GM19328 (cell line): ENCODE measurements at regions not wholly inside any gene's neighbourhood (a gene's known extent, or its start where the extent isn't known, plus 50 kb on each side); places are given as distances from the start of the nearest gene placed in this dataset.
"Not testable (repeated sequence)": the region's sequence is repeated elsewhere in the genome, so short reads cannot be mapped to it uniquely, and the experiment has no call there.

ENCODE experiments used
- ATAC-seq: cut with Tn5 transposase; IDR thresholded peaks from one replicate; pipeline ENCODE4 v1.9.1; 2021; ENCODE audit warnings: mild to moderate bottlenecking, moderate library complexity; ENCODE audit not compliant: unreplicated experiment

DNA sequence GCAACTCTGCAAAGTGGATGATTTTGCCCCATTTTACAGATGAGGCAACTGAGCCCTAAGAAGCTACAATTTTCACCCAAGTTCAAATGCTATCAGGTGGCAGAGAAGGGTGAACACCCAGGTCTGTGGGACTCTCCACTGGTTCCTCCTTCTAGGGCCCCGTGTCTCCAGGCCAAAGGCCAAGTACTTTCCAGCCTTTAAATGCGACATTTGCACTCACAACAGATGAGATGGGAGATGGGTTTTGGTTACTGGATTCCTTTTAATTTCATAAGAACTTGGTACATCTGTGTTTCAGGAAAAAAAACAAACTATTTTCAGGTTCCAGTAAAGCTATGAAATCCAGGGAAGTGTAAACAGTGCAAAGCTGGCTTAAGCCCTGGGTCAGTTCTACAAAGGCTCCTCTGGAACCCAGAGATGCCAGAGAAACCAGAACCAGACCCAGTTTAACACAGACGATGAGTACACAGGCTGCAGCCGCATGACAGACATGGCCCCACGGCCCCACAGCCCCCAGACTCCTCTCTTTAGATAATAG is 361.7 kb downstream of the ANAPC1 start:
- no peak for ATAC-seq

DNA sequence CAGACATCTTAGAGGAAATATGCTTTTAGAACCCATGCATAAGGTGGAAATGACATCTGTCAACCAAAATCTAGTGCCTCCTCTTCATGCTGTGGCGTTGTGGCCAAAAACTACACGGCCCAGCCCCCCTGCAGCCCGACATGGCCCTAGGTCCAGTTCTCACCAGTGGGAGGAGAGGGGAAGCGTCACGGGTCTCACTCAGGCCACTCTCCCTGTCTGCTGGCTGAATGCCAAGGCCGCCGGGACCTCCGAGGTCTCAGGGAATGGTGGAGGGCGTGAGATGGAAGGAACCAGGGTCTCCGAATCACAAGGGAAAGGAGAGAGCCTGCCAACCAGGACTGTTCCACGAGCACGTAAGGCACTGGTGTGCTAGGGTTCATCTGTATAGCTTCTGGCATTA is 361.0 kb downstream of the ANAPC1 start:
- ATAC-seq, result no peak

DNA sequence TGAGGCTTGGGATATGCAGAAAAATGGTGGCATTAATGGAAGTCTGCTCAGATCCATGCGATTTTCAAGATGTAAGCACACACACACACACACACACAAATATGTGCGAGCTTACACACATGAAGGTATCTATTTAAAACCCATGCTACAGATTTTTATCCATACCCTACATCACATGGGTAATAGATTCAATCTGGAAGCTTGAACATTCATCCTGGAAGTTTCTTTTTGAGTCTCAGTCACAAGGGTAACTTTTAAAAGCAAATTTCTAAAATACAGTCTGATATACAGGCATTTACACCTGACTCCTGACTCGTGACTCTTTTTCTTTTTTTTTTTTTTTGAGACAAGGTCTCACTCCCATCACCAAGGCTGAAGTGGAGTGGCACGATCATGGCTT is 359.0 kb downstream of the ANAPC1 start:
- not testable (repeated sequence) for ATAC-seq

DNA sequence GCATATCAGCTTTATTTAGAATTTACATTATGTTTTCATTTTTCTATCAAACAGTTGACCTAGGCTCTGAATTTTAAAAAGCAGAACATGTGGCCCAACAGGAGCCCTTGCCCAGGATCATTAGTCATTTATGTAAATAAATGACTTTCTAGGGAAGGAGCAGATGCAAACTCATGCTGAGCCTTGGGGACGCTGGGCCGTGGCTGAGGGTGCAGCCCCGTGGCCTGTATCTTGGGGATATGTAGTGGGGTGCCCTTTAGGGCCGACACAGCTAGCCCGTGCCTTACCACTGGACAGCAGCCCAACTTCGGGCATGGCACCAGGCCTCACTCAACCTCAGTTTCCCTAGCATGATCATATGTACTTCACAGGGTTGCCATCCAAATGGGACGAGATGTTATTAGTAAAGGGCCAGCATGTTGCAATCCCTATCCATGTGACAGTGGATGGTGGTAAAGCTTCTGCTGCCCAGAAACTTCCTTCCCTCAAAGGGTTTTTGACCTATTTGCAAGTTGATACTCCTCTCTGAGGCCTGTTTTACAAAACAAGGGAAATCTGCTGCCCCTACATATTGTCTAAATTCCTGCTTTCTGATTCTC is 357.9 kb downstream of the ANAPC1 start:
- ATAC-seq, result not testable (repeated sequence)

DNA sequence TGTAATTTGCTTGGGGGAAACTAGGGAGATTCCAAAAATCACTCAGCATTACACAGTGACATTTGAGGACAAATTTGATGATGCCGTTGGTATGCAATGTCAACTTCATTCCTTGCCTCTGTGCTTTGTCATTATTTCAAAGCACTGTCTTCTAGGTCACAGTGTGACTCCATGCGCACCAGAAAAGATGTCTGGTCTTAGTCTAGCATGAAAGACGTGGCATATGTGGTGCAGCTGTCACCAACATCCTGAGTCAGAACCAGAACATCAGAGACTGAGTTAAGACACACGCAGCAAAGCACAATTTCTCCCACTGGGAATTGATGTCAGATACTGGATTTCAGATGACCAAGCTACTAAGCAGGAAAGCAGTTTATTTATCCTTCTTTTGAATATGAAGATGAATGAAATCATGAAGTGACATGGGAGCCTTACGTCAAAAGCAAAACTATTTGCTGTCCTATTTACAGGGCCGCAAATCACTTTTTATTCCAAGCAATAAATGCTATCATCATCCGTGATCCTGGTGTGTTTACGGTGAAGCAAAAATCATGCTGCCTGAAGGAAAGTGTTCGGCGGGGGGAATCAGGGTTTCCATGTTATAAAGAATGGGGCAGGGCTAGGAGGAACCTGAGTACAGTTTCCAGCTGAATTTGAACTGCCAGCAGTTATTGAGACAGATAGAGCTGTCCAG is 356.1 kb downstream of the ANAPC1 start:
- not testable (repeated sequence) for ATAC-seq

DNA sequence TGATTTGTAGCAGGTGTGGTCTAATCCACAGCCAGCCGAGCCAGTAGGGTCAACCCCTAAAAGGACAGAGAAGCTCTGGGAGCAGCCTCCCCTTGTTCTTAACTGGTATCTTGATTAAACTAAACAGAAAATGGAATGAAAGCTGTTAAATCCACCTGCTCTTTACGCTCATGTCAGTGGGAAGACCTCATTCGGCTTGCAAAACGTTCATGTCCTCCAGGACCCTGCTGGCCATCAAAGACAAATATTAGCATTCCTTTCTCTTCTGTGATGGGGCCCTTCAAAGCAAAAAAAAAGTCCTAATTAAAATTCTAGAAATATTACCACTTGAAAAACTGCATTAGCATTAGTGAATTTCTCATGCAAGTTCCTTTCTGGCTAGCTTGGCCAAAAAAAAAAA is 355.0 kb downstream of the ANAPC1 start:
- not testable (repeated sequence) for ATAC-seq

DNA sequence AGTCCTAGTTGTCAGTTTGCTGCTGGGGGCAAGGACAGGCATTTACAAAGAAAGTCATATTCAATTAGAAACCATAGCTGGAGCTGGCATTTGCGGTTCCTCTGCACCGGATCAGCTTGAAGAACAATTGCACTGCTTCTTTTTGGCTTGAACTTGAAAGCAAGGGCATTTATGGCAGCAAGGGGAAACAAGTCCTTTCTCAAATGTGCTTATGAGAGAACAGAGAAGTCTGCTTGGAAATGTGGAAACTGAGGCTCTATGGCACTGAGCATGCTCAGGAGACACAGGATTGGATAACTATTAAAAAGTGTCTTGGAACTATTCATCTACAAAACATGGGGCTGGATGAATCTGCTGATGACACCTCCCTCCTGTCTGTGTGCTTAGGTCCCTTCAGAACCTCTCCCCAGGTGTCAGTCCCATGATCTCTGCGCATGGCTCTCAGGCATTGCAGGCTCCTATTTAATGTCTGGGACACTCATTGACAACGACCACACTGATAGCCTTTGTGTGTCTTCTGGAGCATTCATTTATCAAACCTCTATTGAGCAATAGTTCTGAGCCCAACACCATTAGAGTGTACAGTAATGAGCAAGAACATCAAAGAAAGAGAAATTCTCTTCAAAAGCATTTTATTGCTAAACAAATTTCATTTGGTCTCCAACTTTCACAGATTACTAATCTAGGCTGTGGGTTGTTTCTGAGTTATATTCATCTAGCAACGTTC is 353.6 kb downstream of the ANAPC1 start:
- not testable (repeated sequence) for ATAC-seq

DNA sequence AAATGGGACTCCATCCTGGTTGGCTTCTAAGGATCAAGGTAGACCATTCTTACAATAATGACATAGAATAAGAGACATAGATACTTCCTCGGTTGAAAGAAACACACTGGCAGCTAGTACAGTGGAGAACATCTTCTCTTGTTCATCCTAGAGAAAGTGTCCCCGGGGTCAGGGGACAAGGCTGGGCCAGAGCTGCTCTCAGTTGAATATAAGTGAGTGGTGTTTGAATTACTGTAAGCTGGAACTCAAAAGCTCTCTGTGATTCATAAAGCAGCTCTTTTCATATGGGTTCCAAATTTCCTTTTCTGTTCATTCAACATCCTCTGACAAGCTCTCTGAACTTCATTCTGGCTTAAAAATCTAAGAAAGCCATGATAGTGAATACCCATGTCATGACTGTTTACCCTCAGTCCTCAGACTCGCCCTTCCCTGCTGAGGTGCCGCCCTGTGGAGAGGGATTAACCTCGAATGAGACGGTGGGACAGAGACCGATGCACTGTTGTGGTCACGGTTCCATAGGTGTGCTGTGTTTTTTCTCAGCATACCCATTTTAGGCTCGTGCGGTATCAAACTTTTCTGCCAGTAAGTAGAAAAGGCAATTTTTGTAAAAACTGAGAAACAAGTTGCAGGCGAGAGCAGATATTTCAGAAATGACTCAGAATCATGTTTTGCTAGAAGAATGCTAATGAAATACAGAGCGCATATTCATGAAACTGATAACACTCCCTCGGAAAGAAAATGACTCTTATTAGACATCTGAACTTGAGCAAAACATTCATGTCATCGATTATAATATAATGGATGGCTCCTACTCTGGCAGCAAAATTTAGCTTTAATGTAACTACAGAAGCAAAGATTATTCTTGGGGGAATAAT is 351.1 kb downstream of the ANAPC1 start:
- not testable (repeated sequence) for ATAC-seq

DNA sequence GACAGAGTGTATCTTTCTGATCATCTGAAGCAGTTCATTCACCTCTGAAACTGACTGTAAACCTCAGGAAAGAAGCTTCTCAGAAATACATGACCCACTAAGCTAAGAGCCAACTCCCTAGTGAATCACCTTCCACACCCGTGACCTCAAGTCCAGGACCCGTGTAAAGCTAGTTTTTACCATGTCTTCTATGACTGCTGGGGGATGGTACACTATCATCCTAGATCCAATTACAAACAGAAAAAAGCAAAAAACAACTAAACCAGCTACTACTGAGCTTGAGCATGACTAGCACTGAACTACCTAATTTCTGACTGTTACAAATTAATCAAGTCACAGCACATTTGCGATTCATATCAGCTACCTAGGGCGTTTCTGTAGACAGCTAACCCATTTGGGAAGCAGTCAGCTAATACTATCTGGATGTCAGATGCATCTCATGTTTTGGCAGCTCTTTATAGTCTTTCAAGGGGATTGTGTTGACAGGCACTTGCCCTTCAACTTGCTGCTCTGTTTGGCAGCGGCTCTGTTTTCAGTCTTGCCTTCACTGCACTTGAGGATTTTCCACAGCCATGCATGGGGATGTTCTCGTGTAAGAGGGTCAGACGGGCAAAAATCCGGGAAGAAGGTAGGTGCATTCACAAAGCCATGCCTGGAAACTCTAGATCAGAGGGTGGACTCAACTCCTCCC is 350.3 kb downstream of the ANAPC1 start:
- not testable (repeated sequence) for ATAC-seq

DNA sequence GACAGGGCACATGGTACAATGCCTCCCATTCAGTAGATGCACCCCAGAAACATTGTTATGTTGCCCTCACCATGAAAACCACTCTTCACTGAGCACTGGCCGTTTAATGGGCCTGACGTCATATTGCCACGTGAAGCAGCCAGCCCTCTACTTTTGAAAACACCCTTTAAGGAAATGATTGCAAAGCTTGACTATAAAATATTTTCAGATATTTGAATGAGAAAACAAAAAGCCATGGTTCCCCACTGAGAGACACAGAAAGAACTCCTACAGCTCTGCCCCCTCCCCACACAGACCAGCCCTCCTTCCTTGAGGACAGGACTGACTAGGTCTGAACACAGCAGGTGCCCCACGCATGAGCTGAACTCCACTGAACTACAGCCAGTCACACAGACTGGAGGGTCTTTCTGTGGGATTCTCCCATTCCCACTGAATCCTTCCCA is 349.1 kb downstream of the ANAPC1 start:
- ATAC-seq, result no peak

DNA sequence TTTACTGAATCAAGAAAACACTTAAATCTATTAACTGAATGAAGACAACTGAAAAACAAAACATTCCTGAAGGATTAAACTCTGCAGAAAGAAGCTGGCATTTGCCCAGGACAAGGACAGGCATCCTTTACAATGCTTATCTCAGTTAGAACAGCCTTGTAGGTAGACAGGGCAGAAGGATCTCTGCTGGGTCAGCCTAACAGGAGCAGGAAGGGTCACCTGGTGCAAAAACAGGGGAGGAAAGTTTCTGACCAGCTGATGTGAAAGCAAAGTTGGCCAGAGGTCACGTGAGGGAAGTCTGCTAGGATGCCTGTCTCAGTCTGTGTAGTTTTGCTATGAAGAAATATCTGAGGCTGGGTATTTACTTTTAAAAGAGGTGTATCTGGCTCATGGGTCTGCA is 348.6 kb downstream of the ANAPC1 start:
- ATAC-seq, result no peak

DNA sequence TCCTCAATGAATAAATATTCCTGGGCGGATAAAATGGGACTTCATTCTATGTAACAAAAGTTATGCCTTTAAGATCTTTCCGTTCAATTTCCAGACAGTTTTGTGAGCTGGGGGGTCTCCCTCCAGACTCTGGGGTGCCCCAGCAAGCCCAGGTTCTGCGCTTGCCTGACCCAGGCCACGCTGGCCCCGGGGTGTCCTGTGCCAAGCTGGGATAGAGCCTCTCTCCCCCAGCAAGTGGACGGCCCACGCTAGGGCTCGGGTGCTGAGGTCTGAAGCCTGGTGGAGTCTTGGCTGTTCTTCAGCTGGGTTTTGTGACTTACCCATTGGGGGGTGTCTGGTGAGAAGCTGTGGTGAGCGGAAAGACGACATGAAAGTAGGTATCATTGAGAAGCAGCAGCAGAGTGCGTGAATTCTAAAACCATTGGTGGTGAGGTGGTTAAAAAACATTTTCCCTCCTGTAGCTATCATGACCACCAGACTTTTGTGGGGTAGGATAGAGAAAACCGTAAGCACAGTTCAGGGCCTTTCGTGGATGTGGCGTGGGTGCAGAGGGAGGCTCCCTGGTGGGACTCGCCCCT is 346.8 kb downstream of the ANAPC1 start:
- ATAC-seq, result no peak

DNA sequence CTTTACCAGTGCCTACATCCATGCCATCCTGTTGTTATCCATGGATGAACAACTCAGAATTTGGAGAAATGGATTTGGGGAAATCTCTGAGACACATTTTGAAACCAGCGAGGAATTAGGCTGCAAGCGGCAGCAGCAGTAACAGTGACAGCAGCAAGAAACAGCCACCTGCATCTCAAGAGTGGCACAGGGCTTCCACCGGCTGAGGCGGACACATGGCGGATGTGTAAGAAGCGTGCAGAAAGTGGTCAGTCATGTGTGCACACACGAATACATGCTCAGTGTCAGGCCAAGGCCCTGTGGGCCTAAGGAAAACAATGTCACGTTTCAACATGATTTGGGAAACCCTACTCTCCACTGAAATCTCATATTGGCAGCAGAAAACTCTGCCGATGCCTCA is 344.0 kb downstream of the ANAPC1 start:
- not testable (repeated sequence) for ATAC-seq

DNA sequence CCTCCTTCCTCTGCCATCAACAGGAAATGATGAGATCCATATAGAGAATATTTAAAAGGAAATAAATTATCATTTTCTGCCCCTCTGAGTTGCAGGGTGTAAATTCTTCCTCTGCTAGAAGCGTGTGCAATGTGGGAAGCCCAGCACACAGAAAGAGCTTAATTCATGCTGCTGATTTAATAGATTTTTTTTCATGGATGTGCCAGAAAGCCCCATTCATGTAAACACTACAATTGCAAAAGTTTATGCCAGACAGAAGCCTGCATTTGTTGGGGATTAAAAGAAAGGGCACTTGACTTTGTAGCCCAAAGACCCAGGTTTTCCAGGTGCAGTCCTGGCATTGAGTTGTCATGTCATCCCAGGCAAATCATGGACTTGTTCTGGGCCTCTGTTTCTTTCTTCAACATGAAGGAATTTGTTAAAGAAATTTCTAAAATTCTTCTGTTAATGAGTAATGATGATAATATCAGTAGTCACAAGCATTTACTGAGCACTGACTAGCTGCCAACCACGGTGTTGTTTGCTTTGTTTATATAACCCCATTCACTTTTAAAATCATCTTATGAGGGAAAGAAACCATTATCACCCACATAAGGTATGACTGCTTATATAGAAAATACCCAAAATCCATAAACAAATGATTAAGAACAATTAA is 341.7 kb downstream of the ANAPC1 start:
- not testable (repeated sequence) for ATAC-seq

DNA sequence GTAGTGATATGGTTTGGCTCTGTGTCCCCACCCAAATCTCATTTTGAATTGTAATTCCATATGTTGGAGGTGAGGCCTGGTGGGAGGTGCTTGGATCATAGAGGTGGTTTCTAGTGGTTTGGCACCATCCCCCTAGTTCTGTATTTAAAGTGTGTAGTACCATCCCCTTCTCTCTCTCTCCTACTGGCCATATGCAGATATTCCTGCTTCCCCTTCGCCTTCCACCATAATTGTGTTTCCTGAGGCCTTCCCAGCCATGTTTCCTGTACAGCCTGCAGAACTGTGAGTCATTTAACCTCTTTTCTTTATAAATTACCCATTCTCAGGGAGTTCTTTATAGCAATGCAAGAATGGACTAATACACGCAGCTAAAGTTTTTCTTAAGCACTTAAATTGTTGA is 340.0 kb downstream of the ANAPC1 start:
- not testable (repeated sequence) for ATAC-seq

DNA sequence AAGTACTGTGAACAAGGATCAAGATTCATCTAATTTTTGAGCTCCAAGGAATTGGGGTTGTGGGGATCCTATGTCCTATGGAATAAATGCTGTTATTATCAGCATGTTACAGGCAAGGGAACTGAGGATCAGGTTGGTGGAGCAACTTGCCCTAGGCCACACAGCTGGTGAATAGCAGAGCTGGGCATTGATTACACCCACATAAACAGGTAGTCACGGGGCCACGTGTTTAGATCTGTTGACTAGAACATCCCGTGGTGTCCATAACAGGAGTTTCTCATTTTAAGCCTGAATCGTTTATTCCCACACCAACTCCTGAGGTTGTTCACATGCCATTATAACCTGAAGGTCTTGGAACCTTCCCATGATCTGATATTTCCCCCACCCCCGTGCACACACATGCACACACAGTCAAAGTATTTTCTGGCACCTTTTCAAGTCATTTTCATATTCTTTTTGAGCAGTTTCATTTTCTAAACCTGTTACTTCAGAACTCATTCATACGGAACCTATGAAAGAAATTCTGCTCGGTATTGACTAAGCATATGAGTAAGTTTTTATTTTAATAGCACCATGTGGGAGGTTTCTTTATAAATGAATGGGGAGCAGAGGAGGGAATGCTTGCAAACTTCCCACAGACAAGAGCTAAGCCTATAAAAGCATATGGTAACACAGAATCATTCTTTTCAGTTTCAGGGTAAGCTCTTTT is 338.1 kb downstream of the ANAPC1 start:
- not testable (repeated sequence) for ATAC-seq

DNA sequence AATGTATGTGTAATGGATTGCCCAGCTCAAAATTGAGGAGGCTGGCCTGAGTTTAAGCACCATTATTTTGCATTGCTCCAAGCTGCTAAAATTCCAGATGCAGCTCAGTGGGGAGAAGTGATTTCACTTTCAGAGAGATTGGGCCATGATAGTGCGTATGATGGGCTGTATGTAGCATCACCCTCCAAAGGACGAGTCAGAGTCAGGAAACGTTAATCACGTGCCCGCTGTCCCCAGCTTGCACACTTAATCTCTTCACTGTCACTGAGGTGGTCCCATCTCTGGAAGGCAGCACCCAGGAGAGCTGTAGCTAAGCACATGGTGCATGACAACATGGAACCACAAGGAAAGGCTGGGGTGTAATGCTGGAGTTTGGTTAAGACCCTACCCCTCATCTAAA is 337.4 kb downstream of the ANAPC1 start:
- not testable (repeated sequence) for ATAC-seq

DNA sequence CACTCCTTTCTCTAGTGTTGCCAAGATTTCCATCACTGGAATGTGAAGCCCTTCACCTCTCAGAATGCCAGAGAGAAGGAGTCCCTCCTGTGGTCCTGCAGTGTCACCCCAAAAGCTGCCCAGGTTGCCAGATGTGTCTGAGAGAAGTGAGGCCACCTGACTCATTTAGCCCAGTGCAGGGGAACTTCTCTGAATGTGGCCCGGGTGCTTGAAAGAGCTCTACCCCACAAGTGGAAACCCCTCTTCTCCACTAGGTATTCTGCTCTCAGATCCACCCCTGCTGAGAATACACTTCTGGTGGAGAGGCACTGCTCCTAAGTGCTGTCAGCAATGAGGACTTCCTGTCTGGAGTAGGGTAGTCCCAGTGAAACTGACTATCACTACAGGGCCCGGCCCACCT is 334.8 kb downstream of the ANAPC1 start:
- ATAC-seq, result not testable (repeated sequence)

DNA sequence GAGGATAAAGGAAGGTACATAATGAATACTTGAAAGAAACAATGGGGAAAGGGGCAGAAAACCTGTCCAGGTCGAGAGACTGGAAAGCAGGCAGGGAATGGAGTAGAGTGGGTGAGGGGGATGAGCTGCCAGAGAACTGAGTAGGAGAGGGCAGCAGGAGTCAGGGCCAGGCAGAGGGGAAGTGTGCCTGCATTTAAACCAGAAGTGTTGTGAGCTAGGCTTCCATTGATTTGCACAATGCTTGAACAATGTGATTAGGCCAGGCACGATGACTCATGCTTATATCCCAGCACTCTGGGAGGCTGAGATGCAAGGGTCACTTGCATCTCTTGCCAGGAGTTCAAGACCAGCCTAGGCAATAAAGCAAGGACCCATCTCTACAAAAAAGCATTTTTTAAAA is 332.6 kb downstream of the ANAPC1 start:
- not testable (repeated sequence) for ATAC-seq
